GM18907 (cell line): ENCODE measurements at regions not wholly inside any gene's neighbourhood (a gene's known extent, or its start where the extent isn't known, plus 50 kb on each side); places are given as distances from the start of the nearest gene placed in this dataset.
A peak's percentile ranks its signal among the peaks of the same experiment; 100 is the strongest.
"Not testable (repeated sequence)": the region's sequence is repeated elsewhere in the genome, so short reads cannot be mapped to it uniquely, and the experiment has no call there.

Source experiments
- ATAC-seq: cut with Tn5 transposase; IDR thresholded peaks from one replicate; pipeline ENCODE4 v1.9.1; 2021; ENCODE audit warnings: mild to moderate bottlenecking, moderate library complexity; ENCODE audit not compliant: unreplicated experiment

DNA sequence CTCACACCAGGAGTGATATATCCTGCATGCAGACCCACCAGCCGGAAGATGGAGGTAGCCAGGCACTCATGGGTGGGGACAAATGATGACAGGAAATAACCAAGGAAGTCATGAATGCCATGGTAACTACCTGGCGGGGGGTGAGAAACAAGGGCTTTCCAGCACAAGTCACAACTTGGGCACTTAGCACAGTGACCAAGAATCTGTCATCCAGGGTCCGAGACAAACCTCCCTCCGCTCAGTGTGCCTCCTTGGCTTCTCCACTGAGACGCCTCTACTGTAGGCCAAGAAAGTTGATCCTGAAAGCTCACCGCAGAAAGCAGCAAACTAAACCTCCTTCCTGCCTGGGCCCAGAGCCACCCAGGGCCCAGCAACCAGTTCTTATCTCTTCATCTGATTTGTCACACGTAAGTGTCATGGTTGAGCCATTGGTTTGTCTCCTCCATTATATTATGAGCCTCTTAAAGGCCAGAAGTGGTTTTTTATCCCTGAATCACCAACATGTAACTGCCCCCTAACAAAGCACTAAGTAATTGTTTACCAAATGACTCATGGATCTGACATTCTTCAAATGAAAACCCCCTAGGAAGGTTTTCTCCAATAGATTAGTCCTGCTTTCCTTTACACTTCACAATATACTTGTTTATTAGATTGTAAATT lies 84.3 kb upstream of the TAB2 start:
- no peak for ATAC-seq

- no peak for ATAC-seq
Measured at GRCh38 chr6:149234051-149234962, 83.2 kb upstream of the TAB2 start.

DNA sequence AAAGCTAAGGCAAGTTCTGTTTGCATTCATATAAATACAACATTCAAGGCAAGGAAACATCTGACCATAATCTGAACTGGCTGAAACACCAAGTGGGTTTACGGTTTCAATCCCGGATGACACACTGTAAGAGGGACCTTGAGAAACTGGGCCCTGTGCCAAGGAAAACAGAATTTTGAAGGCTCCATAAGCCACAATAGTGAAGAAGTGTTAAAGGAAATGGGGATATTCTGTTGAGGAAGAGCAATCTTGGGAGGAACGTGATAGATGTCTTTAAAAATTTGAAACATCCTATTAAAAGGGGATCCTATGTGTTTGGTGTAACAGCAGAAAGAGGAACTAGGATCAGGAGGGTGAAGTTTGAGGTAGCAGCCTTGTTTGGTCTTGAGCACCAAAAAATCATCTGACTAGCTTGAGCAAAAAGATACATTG lies 82.4 kb upstream of the TAB2 start:
- peak; percentile 85 for ATAC-seq

DNA sequence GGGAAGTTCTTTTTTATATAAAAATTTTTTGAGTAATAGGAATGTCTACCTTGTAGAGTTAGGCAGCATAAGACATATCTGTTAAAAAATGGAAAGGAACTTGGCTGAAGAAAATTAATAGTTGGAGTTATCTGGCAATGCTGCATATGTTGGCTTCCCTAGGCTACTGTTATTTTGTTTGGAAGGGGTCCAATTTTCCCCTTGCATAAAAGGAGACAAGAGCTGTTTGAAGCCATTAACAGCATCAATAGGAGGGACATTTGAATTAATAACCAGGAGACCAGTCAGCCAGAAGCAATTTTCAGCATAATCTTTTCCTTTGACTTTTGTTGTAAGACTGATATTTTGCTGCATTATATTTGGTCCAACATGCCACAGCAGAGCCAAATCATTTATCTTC lies 80.9 kb upstream of the TAB2 start:
- ATAC-seq = no peak

- ATAC-seq = no peak
Measured at GRCh38 chr6:149237464-149237863, 80.0 kb upstream of the TAB2 start.

DNA sequence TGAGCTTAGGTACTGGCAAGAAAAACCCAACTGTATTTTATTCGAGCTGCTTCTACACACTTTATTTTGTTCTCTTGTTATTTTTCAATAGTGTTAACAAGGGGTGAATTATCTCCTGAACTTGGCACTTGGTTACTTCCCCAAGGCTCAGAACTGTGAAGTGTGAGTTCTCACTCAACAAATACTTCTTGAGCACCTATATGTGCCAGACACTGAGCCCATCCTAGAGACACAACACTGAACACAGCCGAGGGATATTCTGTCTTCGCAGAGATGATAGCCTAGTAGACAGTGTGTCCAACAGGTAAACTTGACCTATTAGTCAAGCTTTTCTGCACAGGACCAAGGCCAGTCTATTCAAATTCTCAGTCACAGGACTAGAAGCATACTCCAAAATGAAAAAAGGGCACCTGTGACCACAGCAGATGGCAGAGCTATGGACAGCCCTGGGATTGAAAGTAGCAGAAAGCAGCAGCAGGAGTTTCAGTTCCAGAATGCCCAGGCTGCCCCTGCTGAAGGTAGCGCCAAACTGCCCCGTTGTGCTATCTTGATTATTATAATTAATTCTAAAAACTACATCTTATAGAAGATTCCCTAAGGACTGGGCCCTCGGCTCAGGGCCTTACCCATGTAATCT lies 77.8 kb upstream of the TAB2 start:
- no peak for ATAC-seq

GRCh38 chr6:149242883-149243282 lies 74.6 kb upstream of the TAB2 start:
- no peak for ATAC-seq

DNA sequence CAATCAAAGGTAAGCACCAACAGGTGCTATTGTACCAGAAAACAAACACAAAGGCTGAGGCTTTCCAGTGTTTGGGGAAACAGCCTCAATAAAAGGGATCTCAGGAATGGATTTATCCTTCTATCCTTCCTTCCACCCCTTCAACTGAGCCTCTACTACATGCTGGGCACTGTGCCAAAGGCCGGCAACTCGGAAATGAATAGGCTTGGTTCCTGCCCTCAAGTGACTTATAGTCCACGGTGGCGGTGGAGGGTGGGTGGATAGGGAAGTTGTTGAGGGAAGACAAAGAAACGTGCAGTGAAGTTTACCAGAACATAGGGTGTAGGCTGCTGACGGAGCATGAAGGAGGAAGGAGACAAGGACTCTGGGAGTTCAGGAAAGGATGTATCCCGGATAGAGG lies 73.4 kb upstream of the TAB2 start:
- no peak for ATAC-seq

DNA sequence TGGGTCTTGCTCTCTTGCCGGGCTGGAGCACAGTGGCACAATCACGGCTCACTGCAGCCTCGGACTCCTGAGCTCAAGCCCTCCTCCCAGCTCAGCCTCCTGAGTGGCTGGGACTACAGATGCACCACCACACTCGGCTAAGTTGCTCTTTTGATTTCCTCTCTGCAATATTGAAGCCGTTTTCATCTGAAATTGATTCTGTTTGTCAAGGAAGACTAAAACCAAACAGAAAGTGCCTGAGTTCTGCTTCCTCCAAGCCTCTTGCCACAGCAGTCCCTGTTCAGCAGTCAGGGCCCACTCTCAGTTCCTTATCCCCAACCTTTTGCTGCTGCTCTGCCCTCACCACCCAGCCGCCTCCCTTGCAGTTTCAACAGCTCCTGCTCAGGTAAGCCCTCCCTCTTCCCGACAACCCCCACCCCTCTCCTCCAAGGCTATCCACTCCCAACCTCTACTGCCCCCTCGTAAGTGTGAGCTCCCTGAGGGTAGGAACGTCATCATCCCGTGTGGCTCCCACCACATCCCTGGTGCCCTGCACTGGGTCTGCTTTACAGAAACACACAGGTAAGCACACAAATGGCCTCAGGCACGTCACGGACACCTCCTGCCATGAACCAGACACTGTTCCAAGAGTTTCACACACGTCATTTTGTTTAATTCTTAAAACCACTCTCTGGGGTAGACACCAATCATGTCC lies 70.7 kb upstream of the TAB2 start:
- ATAC-seq = peak; percentile 95

- ATAC-seq = no peak
Measured at GRCh38 chr6:149247385-149247763, 70.1 kb upstream of the TAB2 start.

DNA sequence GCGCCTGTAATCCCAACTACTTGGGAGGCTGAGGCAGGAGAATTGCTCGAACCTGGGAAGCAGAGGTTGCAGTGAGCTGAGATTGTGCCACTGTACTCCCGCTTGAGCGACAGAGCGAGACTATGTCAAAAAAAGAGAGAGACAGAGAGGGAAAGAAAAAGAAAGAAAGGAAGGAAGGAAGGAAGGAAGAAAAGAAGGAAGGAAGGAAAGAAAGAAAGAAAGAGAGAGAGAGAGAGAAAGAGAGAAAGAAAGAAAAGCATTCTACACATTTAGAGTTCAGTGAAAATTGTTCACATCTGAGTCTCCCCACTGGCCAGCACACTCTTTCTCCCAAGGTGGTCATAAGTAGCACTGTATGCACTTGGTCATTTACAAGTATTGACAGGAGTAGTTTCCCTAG lies 69.2 kb upstream of the TAB2 start:
- not testable (repeated sequence) for ATAC-seq

DNA sequence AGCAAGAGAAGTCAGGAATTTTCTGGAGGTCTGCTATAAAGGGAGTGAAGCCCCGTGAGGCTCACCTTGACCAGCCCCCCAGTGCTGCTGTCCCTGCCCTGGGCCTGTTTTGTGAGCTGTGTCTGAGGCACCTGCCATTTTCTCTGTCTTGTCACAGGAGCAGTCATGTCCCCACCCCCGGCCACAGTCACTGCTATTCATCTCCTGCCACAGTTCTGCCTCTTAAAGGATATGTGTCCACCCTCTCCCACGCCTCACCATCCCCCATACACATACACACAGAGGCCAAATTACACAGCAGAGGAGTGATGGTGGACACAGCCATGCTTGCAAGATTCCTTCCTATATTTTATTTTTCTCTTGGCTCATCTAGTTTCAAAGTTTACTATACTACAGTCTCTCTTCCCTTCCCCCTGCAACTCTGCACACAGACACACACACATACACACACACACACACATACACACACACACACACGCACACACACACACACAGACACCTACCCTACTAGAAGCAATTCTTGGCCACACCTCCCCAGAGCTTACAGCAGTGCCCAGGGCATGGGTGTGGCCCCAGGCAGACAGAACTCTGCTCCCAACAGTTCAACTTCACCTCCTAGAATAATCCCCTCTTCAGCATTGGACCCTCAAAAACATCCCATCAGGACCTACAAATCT lies 68.7 kb upstream of the TAB2 start:
- no peak for ATAC-seq

DNA sequence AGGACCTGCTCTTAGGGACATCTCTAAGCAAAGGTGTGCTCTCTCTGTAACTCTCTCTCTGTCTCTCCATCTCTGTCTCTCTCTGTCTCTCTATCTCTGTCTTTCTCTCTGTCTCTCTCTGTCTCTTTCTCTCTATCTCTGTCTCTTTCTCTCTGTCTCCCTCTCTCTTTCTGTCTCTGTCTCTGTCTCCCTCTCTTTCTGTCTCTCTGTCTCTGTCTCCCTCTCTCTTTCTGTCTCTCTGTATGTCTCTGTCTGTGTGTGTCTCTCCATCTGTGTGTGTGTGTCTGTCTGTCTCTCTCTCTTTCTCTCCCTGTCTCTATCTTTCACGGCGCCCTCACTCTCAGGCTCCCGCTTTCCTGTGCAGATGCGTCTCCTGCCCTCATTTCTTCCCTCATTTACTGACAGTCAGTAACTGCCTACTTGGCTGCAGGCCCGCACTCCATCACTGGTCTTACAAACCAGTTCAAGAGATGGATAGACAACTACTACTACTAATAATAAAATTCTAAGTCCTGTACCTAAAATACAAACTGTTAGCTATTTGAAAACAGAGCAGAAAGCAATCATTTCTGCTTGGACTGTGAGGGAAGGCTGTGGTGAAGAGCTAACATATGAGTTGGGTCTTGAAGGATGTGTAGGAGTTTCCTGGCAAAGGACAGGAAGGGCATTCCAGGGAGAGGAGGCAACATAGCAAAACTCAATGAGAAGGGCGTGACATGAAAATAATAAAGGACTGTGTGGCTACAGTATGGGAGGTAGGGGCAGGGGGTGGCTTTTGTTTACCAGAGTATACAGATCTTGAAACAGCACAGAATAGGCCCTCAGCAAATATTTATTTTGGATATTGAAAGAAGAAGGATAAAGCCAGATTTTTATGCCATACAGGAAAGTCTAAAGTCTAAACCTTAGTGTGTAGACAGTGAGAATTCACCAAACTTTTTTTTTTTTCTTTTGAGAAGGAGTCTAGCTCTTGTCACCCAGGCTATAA lies 67.8 kb upstream of the TAB2 start:
- no peak for ATAC-seq

DNA sequence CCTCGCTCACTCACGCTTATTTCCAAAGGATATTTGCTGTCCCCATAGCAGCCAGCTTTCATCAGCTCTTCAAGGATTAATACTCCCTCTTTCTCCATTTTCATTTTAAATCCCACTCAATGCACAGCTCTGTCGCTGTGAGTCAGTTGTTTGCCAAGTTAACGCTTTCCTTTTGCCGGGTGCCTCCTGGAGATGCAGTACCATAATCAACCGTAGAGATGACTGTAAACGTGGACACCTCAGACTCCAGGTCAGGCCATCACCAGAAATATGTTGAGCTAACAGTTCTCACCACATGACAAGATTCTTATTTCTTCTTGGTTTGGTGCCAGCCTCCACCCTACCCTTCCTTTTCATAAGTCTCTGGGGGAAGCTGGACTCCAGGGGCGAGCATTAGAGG lies 66.6 kb upstream of the TAB2 start:
- ATAC-seq = no peak

- ATAC-seq = no peak
Measured at GRCh38 chr6:149252622-149253021, 64.9 kb upstream of the TAB2 start.

DNA sequence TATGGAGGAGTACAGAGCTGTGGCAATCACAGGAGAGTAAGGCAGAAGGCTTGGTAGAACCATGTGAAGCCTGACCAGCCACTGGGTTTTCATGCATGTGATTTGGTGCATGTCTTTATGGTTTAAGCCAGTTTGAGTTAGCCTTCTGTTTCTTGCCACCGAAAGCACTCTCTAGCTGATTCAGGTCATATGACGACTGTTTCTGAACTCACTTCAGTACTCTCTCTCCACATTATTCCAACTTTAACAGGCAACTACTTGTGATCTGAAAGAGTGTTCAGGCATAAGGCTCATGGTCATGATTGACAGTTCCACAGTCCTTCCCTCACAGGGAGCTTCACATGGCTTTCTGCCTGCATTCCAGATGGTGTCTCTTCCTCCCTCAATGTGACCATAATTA lies 63.3 kb upstream of the TAB2 start:
- ATAC-seq = no peak

DNA sequence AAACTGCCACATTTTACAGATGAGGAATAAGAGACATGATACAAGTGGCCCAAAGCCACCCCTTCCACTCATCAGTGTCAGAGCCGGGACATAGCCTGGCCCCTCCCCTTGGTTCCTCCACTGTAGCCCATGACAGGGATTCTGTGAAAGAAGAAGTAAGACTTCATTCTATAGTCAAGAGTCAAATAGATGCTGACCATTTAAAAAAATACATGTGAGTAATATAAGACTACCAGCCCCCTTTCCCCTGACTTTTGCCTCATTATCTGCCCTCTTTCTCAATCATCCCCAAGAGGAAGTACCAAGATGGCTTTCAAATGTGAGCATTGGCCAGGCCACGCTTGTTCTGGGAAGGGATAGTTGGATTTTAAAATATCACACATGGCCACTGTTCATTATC lies 57.8 kb upstream of the TAB2 start:
- ATAC-seq = no peak

DNA sequence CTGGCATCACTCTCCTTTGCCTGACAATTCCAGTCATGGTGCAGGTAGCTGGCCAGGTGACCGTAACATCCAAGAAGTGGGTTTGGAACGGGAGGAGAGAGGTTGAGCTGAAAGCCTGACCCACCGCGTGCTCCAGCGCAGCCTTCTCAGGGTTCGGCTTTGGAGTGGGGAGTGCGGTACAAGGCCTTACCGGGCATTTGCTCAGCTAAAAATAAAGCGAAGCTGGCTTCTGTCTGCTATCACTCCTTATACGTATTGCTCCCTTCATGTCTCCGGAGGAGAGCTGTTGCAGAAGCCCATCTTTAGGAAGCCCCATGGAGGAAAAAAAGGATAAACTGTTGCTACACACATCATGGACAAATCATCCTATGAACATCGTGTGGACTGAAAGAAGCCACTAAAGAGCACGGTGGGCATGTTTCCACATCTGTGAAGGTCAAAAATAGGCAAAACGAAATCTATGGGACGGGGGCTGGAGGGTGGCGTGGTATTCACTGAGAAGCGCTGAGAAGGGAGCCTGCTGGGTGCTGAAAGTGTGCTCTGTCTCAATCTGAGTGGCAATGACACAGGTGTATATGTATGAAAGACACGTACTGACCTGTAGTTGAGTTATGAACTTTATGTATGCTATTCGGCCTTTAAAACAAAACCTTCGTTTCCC lies 57.2 kb upstream of the TAB2 start:
- no peak for ATAC-seq
